Smooth muscle cell (in vitro differentiated cells): ENCODE measurements at regions not wholly inside any gene's neighbourhood (a gene's known extent, or its start where the extent isn't known, plus 50 kb on each side); places are given as distances from the start of the nearest gene placed in this dataset.

Source experiments
- DNase-seq: peaks from one replicate; lab custom pipeline; 2025; ENCODE audit not compliant: unreplicated experiment; lab: John Stamatoyannopoulos, UW
- H2AFZ ChIP-seq: fragments of 200-600 bp; sonication (generic); 2 replicates; pipeline ENCODE4 v1.6.0; 2016; ENCODE audit warnings: antibody characterized with exemption, low read depth, mild to moderate bottlenecking
- H3F3A ChIP-seq: fragments of 200-600 bp; sonication (generic); 2 replicates; pipeline ENCODE4 v1.6.0; 2017; ENCODE audit warnings: antibody characterized with exemption, low read depth
- H3K27ac ChIP-seq: fragments of 200-600 bp; sonication (generic); 2 replicates; pipeline ENCODE4 v1.5.1; 2016; ENCODE audit warnings: low read depth, mild to moderate bottlenecking
- H3K27me3 ChIP-seq: fragments of 200-600 bp; sonication (generic); 2 replicates; pipeline ENCODE4 v1.6.1; 2016; ENCODE audit warnings: low read depth, mild to moderate bottlenecking
- H3K36me3 ChIP-seq: fragments of 200-600 bp; sonication (generic); 2 replicates; pipeline ENCODE4 v1.5.1; 2016; ENCODE audit warnings: low read depth
- H3K4me1 ChIP-seq: fragments of 200-600 bp; sonication (generic); 2 replicates; pipeline ENCODE4 v1.5.1; 2016; ENCODE audit warnings: low read depth
- H3K4me2 ChIP-seq: fragments of 200-600 bp; sonication (generic); 2 replicates; pipeline ENCODE4 v1.6.0; 2016; ENCODE audit warnings: mild to moderate bottlenecking
- H3K4me3 ChIP-seq: fragments of 200-600 bp; sonication (generic); 2 replicates; pipeline ENCODE4 v1.5.1; 2016; ENCODE audit warnings: mild to moderate bottlenecking
- H3K79me2 ChIP-seq: fragments of 200-600 bp; sonication (generic); 2 replicates; pipeline ENCODE4 v1.6.0; 2016; ENCODE audit warnings: low read depth, mild to moderate bottlenecking
- H3K9ac ChIP-seq: fragments of 200-600 bp; sonication (generic); 2 replicates; pipeline ENCODE4 v1.6.0; 2016; ENCODE audit warnings: low read depth
- H3K9me3 ChIP-seq: fragments of 200-600 bp; sonication (generic); replicated peaks from 2 replicates; pipeline ENCODE4 v1.5.1; 2016; ENCODE audit warnings: low read depth
- H4K20me1 ChIP-seq: fragments of 200-600 bp; sonication (generic); 2 replicates; pipeline ENCODE4 v1.6.0; 2016; ENCODE audit warnings: low read depth
- CTCF ChIP-seq: fragments of 200-600 bp; sonication (generic); IDR thresholded peaks from 2 replicates; pipeline ENCODE4 v1.5.1; 2017; ENCODE audit warnings: borderline replicate concordance, mild to moderate bottlenecking, antibody characterized with exemption; ENCODE audit not compliant: insufficient read depth, poor library complexity, severe bottlenecking
- WGBS: methylation state at CpG from one replicate; pipeline ENCODE4 v1.1.7; 2016; ENCODE audit warnings: low lambda C conversion rate; 5-methylcytosine and 5-hydroxymethylcytosine counted together

- Histone ChIP-seq H3K27me3 (no peaks in the 10 kb centered on the region), H4K20me1 (no peaks in the 10 kb centered on the region), H3K4me2 (no peak overlapping the region), H3K79me2 (no peaks in the 10 kb centered on the region), H3K4me3 (no peak overlapping the region), H3K9me3 (no peaks in the 10 kb centered on the region), H3F3A (peaks cover under 1% of the 10 kb centered on the region), H3K9ac (no peak overlapping the region), H3K36me3 (no peaks in the 10 kb centered on the region), H3K4me1 (peaks cover 7% of the 10 kb centered on the region), H3K27ac (no peak overlapping the region), H2AFZ (no peak overlapping the region)
- TF ChIP-seq CTCF = no peak
- 100% methylated on average over 3 of the region's 3 CpGs for WGBS
- no peak for DNase-seq
Observed at GRCh38 chr10:121032460-121032859, 181.3 kb downstream of the WDR11 start.

GRCh38 chr10:121033366-121033765 lies 182.2 kb downstream of the WDR11 start:
- TF ChIP-seq CTCF = no peak
- H3K9ac ChIP-seq = no peak overlapping the region
- peaks cover 7% of the 10 kb centered on the region for H3K4me1 ChIP-seq
- DNase-seq = no peak
- no peaks in the 10 kb centered on the region for H3K27me3 ChIP-seq
- H3K4me3 ChIP-seq = no peak overlapping the region
- H3K4me2 ChIP-seq = no peak overlapping the region
- H3F3A ChIP-seq = no peaks in the 10 kb centered on the region
- H3K27ac ChIP-seq = no peak overlapping the region
- no peak overlapping the region for H2AFZ ChIP-seq
- no peaks in the 10 kb centered on the region for H3K36me3 ChIP-seq
- no peaks in the 10 kb centered on the region for H4K20me1 ChIP-seq
- no peaks in the 10 kb centered on the region for H3K9me3 ChIP-seq
- WGBS = 69% methylated on average over 3 of the region's 3 CpGs
- H3K79me2 ChIP-seq = no peaks in the 10 kb centered on the region

GRCh38 chr10:121036431-121036830 lies 185.3 kb downstream of the WDR11 start:
- Histone ChIP-seq H3K9ac (no peak overlapping the region), H3K27ac (peak overlapping the region; percentile 53), H3K36me3 (no peaks in the 10 kb centered on the region), H3F3A (no peaks in the 10 kb centered on the region), H3K4me3 (no peak overlapping the region), H2AFZ (peak overlapping the region; percentile 62), H4K20me1 (no peaks in the 10 kb centered on the region), H3K27me3 (no peaks in the 10 kb centered on the region), H3K9me3 (no peaks in the 10 kb centered on the region), H3K4me2 (peak overlapping the region; percentile 51), H3K79me2 (no peaks in the 10 kb centered on the region), H3K4me1 (peaks cover 7% of the 10 kb centered on the region)
- DNase-seq = no peak
- no peak for TF ChIP-seq CTCF
- 22% methylated on average over 4 of the region's 4 CpGs for WGBS

- no peak overlapping the region for H3K4me2 ChIP-seq
- no peaks in the 10 kb centered on the region for H3F3A ChIP-seq
- H3K27me3 ChIP-seq = no peaks in the 10 kb centered on the region
- no peaks in the 10 kb centered on the region for H3K9me3 ChIP-seq
- H3K27ac ChIP-seq = no peak overlapping the region
- H4K20me1 ChIP-seq = no peaks in the 10 kb centered on the region
- no peak for TF ChIP-seq CTCF
- H3K79me2 ChIP-seq = no peaks in the 10 kb centered on the region
- H3K36me3 ChIP-seq = no peaks in the 10 kb centered on the region
- no peak overlapping the region for H3K9ac ChIP-seq
- no peak for DNase-seq
- H3K4me1 ChIP-seq = peaks cover 2% of the 10 kb centered on the region
- WGBS = 91% methylated on average over 4 of the region's 4 CpGs
- no peak overlapping the region for H2AFZ ChIP-seq
- H3K4me3 ChIP-seq = no peak overlapping the region
Observed at GRCh38 chr10:121041499-121041898, 190.3 kb downstream of the WDR11 start.
